ENCODE measurements at regions not wholly inside any gene's neighbourhood (a gene's known extent, or its start where the extent isn't known, plus 50 kb on each side); places are given as distances from the start of the nearest gene placed in this dataset.

- TF ChIP-seq CREB5 (CRISPR knock-in tag; IDR thresholded peaks at IDR 0.05; ENCODE audit: low read depth), result no peak
- TF ChIP-seq BACH2 (CRISPR knock-in tag; IDR thresholded peaks at IDR 0.05; ENCODE audit: borderline replicate concordance), result no peak
Measured at GRCh38 chr6:132076452-132076851, 125.3 kb upstream of the CCN2 start.

Data from SK-N-SH treated with all-trans-retinoic acid at 6 μM for 48 hours (cell line).